HUES64 (cell line): ENCODE measurements at regions not wholly inside any gene's neighbourhood (a gene's known extent, or its start where the extent isn't known, plus 50 kb on each side); places are given as distances from the start of the nearest gene placed in this dataset.

ENCODE experiments used
- H3K27ac ChIP-seq: 2 replicates; pipeline ENCODE4 v1.7.0; 2013; ENCODE audit warnings: low read depth, low read length, inconsistent platforms
- H3K27me3 ChIP-seq: 2 replicates; pipeline ENCODE4 v1.6.1; 2013; ENCODE audit warnings: mild to moderate bottlenecking, low read length; ENCODE audit not compliant: insufficient read depth
- H3K36me3 ChIP-seq: 2 replicates; pipeline ENCODE4 v1.6.1; 2013; ENCODE audit warnings: mild to moderate bottlenecking, low read length; ENCODE audit not compliant: insufficient read depth
- H3K4me1 ChIP-seq: 2 replicates; pipeline ENCODE4 v1.6.1; 2013; ENCODE audit warnings: mild to moderate bottlenecking, low read length, moderate library complexity; ENCODE audit not compliant: insufficient read depth
- H3K4me3 ChIP-seq: 2 replicates; pipeline ENCODE4 v1.5.1; 2013; ENCODE audit warnings: mild to moderate bottlenecking, low read length, moderate library complexity
- H3K9ac ChIP-seq: 2 replicates; pipeline ENCODE4 v1.6.1; 2013; ENCODE audit warnings: mild to moderate bottlenecking, low read depth, low read length
- H3K9me3 ChIP-seq: 2 replicates; pipeline ENCODE4 v1.6.1; 2013; ENCODE audit warnings: low read depth, low read length; ENCODE audit not compliant: insufficient read depth
- WGBS: fragments of 150-250, 120-280 bp; methylation state at CpG from one replicate; pipeline ENCODE4 v1.1.7; 2013; ENCODE audit warnings: missing lambda C conversion rate; 5-methylcytosine and 5-hydroxymethylcytosine counted together

- no peaks in the 10 kb centered on the region for H3K36me3 ChIP-seq
- H3K27me3 ChIP-seq = no peaks in the 10 kb centered on the region
- no peak overlapping the region for H3K4me3 ChIP-seq
- H3K27ac ChIP-seq = no peak overlapping the region
- no peaks in the 10 kb centered on the region for H3K4me1 ChIP-seq
- 98% methylated on average over 7 of the region's 7 CpGs for WGBS
- no peak overlapping the region for H3K9ac ChIP-seq
- no peaks in the 10 kb centered on the region for H3K9me3 ChIP-seq
Observed at GRCh38 chr10:4437061-4437460, 388.9 kb upstream of the AKR1E2 start.

- no peak overlapping the region for H3K27ac ChIP-seq
- no peaks in the 10 kb centered on the region for H3K4me1 ChIP-seq
- H3K9me3 ChIP-seq = no peaks in the 10 kb centered on the region
- H3K9ac ChIP-seq = no peak overlapping the region
- no peaks in the 10 kb centered on the region for H3K36me3 ChIP-seq
- H3K4me3 ChIP-seq = no peak overlapping the region
- H3K27me3 ChIP-seq = no peaks in the 10 kb centered on the region
Observed at GRCh38 chr10:4436103-4436502, 389.9 kb upstream of the AKR1E2 start.

- Histone ChIP-seq H3K9ac (no peak overlapping the region), H3K4me1 (no peaks in the 10 kb centered on the region), H3K36me3 (no peaks in the 10 kb centered on the region), H3K27me3 (no peaks in the 10 kb centered on the region), H3K4me3 (no peak overlapping the region), H3K27ac (no peak overlapping the region), H3K9me3 (no peaks in the 10 kb centered on the region)
- WGBS = 94% methylated on average over 3 of the region's 3 CpGs
Observed at GRCh38 chr10:4434516-4435071, 391.4 kb upstream of the AKR1E2 start.

- Histone ChIP-seq H3K4me3 (no peak overlapping the region), H3K9me3 (no peaks in the 10 kb centered on the region), H3K9ac (no peak overlapping the region), H3K4me1 (no peaks in the 10 kb centered on the region), H3K36me3 (no peaks in the 10 kb centered on the region), H3K27me3 (no peaks in the 10 kb centered on the region), H3K27ac (no peak overlapping the region)
- WGBS = 97% methylated on average over 3 of the region's 3 CpGs
Observed at GRCh38 chr10:4434105-4434504, 391.9 kb upstream of the AKR1E2 start.

GRCh38 chr10:4431114-4431863, 394.7 kb upstream of the AKR1E2 start:
- H3K27me3 ChIP-seq = no peaks in the 10 kb centered on the region
- no peaks in the 10 kb centered on the region for H3K4me1 ChIP-seq
- H3K27ac ChIP-seq = no peak overlapping the region
- H3K36me3 ChIP-seq = no peaks in the 10 kb centered on the region
- no peak overlapping the region for H3K9ac ChIP-seq
- WGBS = 91% methylated on average over 11 of the region's 11 CpGs
- no peak overlapping the region for H3K4me3 ChIP-seq
- H3K9me3 ChIP-seq = no peaks in the 10 kb centered on the region

GRCh38 chr10:4429571-4429970, 396.4 kb upstream of the AKR1E2 start:
- H3K27ac ChIP-seq = no peak overlapping the region
- H3K27me3 ChIP-seq = no peaks in the 10 kb centered on the region
- H3K9me3 ChIP-seq = no peaks in the 10 kb centered on the region
- no peaks in the 10 kb centered on the region for H3K36me3 ChIP-seq
- H3K9ac ChIP-seq = no peak overlapping the region
- 94% methylated on average over 8 of the region's 9 CpGs for WGBS
- no peak overlapping the region for H3K4me3 ChIP-seq
- H3K4me1 ChIP-seq = no peaks in the 10 kb centered on the region

- Histone ChIP-seq H3K36me3 (no peaks in the 10 kb centered on the region), H3K27me3 (no peaks in the 10 kb centered on the region), H3K9ac (no peak overlapping the region), H3K9me3 (no peaks in the 10 kb centered on the region), H3K27ac (no peak overlapping the region), H3K4me3 (no peak overlapping the region), H3K4me1 (no peaks in the 10 kb centered on the region)
- WGBS = no CpG with 5 or more reads among the region's 1 CpG
Observed at GRCh38 chr10:4427532-4427931, 398.5 kb upstream of the AKR1E2 start.

- no peaks in the 10 kb centered on the region for H3K27me3 ChIP-seq
- H3K4me1 ChIP-seq = no peaks in the 10 kb centered on the region
- no peak overlapping the region for H3K9ac ChIP-seq
- WGBS = no CpG with 5 or more reads among the region's 1 CpG
- H3K27ac ChIP-seq = no peak overlapping the region
- H3K9me3 ChIP-seq = no peaks in the 10 kb centered on the region
- no peak overlapping the region for H3K4me3 ChIP-seq
- H3K36me3 ChIP-seq = no peaks in the 10 kb centered on the region
Observed at GRCh38 chr10:4426866-4427265, 399.1 kb upstream of the AKR1E2 start.

- no peaks in the 10 kb centered on the region for H3K27me3 ChIP-seq
- no peaks in the 10 kb centered on the region for H3K36me3 ChIP-seq
- no peaks in the 10 kb centered on the region for H3K9me3 ChIP-seq
- H3K27ac ChIP-seq = no peak overlapping the region
- H3K4me3 ChIP-seq = no peak overlapping the region
- H3K4me1 ChIP-seq = no peaks in the 10 kb centered on the region
- WGBS = 95% methylated on average over 2 of the region's 2 CpGs
- H3K9ac ChIP-seq = no peak overlapping the region
Observed at GRCh38 chr10:4409319-4409718, 416.7 kb upstream of the AKR1E2 start.

GRCh38 chr10:4407783-4408182, 418.2 kb upstream of the AKR1E2 start:
- H3K9me3 ChIP-seq = no peaks in the 10 kb centered on the region
- no peak overlapping the region for H3K9ac ChIP-seq
- H3K27ac ChIP-seq = no peak overlapping the region
- no peaks in the 10 kb centered on the region for H3K4me1 ChIP-seq
- H3K36me3 ChIP-seq = no peaks in the 10 kb centered on the region
- no peak overlapping the region for H3K4me3 ChIP-seq
- H3K27me3 ChIP-seq = no peaks in the 10 kb centered on the region
- no CpG with 5 or more reads among the region's 1 CpG for WGBS

- WGBS = 89% methylated on average over 3 of the region's 3 CpGs
- Histone ChIP-seq H3K27ac (no peak overlapping the region), H3K36me3 (no peaks in the 10 kb centered on the region), H3K4me1 (no peaks in the 10 kb centered on the region), H3K27me3 (no peaks in the 10 kb centered on the region), H3K4me3 (no peak overlapping the region), H3K9ac (no peak overlapping the region), H3K9me3 (no peaks in the 10 kb centered on the region)
Observed at GRCh38 chr10:4405828-4406227, 420.2 kb upstream of the AKR1E2 start.
